Caco-2 (cell line): ENCODE measurements at regions not wholly inside any gene's neighbourhood (a gene's known extent, or its start where the extent isn't known, plus 50 kb on each side); places are given as distances from the start of the nearest gene placed in this dataset. TPM values are rescaled to one million over a fixed set of nuclear protein-coding genes. Genes with fewer than 3 reads are reported as not detected.

ENCODE experiments used
- BruUV-seq: library from RNA; stranded (reverse); fragments of 400-500 nt; replicated peaks from 2 replicates; lab custom pipeline; 2021; lab: Mats Ljungman, UMichigan
- CTCF ChIA-PET: fragments of 300-600 bp; sonication (Branson Sonifier 250); formaldehyde crosslinking; loops from one replicate; lab custom pipeline; 2022; ENCODE audit warnings: antibody characterized with exemption; lab: Charles Lee
- POLR2A ChIA-PET: fragments of 300-600 bp; sonication (Branson Sonifier 250); formaldehyde crosslinking; loops from one replicate; lab custom pipeline; 2022; ENCODE audit warnings: antibody characterized with exemption; lab: Charles Lee
- DNase-seq, 2 experiments: peaks; one replicate each; pipeline versions ENCODE4 v3.0.0 to v3.0.0-alpha.2; 2020 to 2022
- H3K27me3 ChIP-seq: replicated peaks from 2 replicates; pipeline ENCODE4 v1.6.0; 2011; ENCODE audit warnings: low read length; ENCODE audit not compliant: control insufficient read depth, insufficient read depth
- H3K36me3 ChIP-seq: 2 replicates; pipeline ENCODE4 v1.5.1; 2011; ENCODE audit warnings: low read length; ENCODE audit not compliant: control insufficient read depth, insufficient read depth
- H3K4me1 ChIP-seq: fragments of 250-450 bp; sonication (Bioruptor Pico); 2 replicates; pipeline ENCODE4 v1.5.1; 2020; ENCODE audit warnings: mild to moderate bottlenecking
- H3K4me3 ChIP-seq: 2 replicates; pipeline ENCODE4 v1.5.1; 2011; ENCODE audit warnings: low read depth, mild to moderate bottlenecking, control low read depth, low read length
- H3K9me3 ChIP-seq: fragments of 250-450 bp; sonication (Bioruptor Pico); 2 replicates; pipeline ENCODE4 v1.5.1; 2020; ENCODE audit warnings: mild to moderate bottlenecking, moderate library complexity
- H3K27ac Mint-ChIP-seq: one replicate; pipeline ENCODE4 v1.8.0; 2022; ENCODE audit warnings: mixed read lengths; ENCODE audit not compliant: unreplicated experiment
- H3K27me3 Mint-ChIP-seq: one replicate; pipeline ENCODE4 v1.8.0; 2022; ENCODE audit warnings: mixed read lengths; ENCODE audit not compliant: insufficient read depth, unreplicated experiment
- H3K36me3 Mint-ChIP-seq: one replicate; pipeline ENCODE4 v1.8.0; 2022; ENCODE audit warnings: mild to moderate bottlenecking, mixed read lengths; ENCODE audit not compliant: insufficient read depth, unreplicated experiment
- H3K4me1 Mint-ChIP-seq: one replicate; pipeline ENCODE4 v1.8.0; 2022; ENCODE audit warnings: low read depth, mixed read lengths; ENCODE audit not compliant: unreplicated experiment
- H3K4me3 Mint-ChIP-seq: one replicate; pipeline ENCODE4 v1.8.0; 2022; ENCODE audit warnings: mild to moderate bottlenecking, moderate library complexity, mixed read lengths; ENCODE audit not compliant: unreplicated experiment
- H3K9me3 Mint-ChIP-seq: one replicate; pipeline ENCODE4 v1.8.0; 2022; ENCODE audit warnings: mixed read lengths; ENCODE audit not compliant: unreplicated experiment
- CTCF ChIP-seq, 2 experiments: fragments of 200-600 bp in 1 of 2; IDR thresholded peaks; 1 replicate in 1 of 2; 2 replicates in 1 of 2; pipeline versions ENCODE4 v1.5.1 to v1.8.0; 2011 to 2022; ENCODE audit warnings: antibody characterized with exemption in 1 of 2, control low read depth in 1 of 2, inconsistent platforms in 1 of 2, low read depth in 1 of 2, low read length in 1 of 2, mild to moderate bottlenecking in 1 of 2, moderate library complexity in 1 of 2; ENCODE audit not compliant: insufficient read depth in 1 of 2, severe bottlenecking in 1 of 2, unreplicated experiment in 1 of 2
- intact Hi-C: fragments of 100-400 bp; cut with micrococcal nuclease; formaldehyde crosslinking; loops from one replicate; pipeline ENCODE4 v1.10.0; 2022; ENCODE audit not compliant: unreplicated experiment
- microRNA-seq: library from miRNA; unstranded; fragments of <30 nt; microRNA quantifications from one replicate; pipeline ENCODE4 v1.2.0, GENCODE V29; 2022

GRCh38 chr22:25510876-25511275 lies 53.6 kb upstream of the GRK3 start:
- no TSS peak for BruUV-seq
- intact Hi-C loops: no loop called here
- no peak overlapping the region for H3K4me3 ChIP-seq
- CTCF ChIA-PET: no interaction called here
- H3K9me3 Mint-ChIP-seq: no peaks in the 10 kb centered on the region
- no peaks in the 10 kb centered on the region for H3K4me1 ChIP-seq
- no peaks in the 10 kb centered on the region for H3K27me3 ChIP-seq
- no peak overlapping the region for H3K4me3 Mint-ChIP-seq
- no peaks in the 10 kb centered on the region for H3K36me3 Mint-ChIP-seq
- H3K4me1 Mint-ChIP-seq: no peaks in the 10 kb centered on the region
- POLR2A ChIA-PET: no interaction called here
- no peaks in the 10 kb centered on the region for H3K36me3 ChIP-seq
- no peaks in the 10 kb centered on the region for H3K27me3 Mint-ChIP-seq
- H3K9me3 ChIP-seq: no peaks in the 10 kb centered on the region
- TF ChIP-seq CTCF (IDR thresholded peaks at IDR 0.05; ENCODE audit: insufficient read depth in 1 of 2, low read depth in 1 of 2, low read length in 1 of 2, severe bottlenecking in 1 of 2, unreplicated experiment in 1 of 2): no peak
- H3K27ac Mint-ChIP-seq: no peak overlapping the region
- peak in 1 of 2 experiments; percentile 38 for DNase-seq

GRCh38 chr22:25511725-25512124 lies 52.8 kb upstream of the GRK3 start:
- Histone ChIP-seq H3K36me3 (no peaks in the 10 kb centered on the region), H3K9me3 (no peaks in the 10 kb centered on the region), H3K4me3 (no peak overlapping the region), H3K27me3 (no peaks in the 10 kb centered on the region), H3K4me1 (no peaks in the 10 kb centered on the region)
- intact Hi-C loops: no loop called here
- Mint-ChIP-seq H3K27ac (no peak overlapping the region), H3K36me3 (no peaks in the 10 kb centered on the region), H3K27me3 (no peaks in the 10 kb centered on the region), H3K4me3 (no peak overlapping the region), H3K4me1 (no peaks in the 10 kb centered on the region), H3K9me3 (no peaks in the 10 kb centered on the region)
- DNase-seq: no peak
- TF ChIP-seq CTCF (IDR thresholded peaks at IDR 0.05; ENCODE audit: insufficient read depth in 1 of 2, low read depth in 1 of 2, low read length in 1 of 2, severe bottlenecking in 1 of 2, unreplicated experiment in 1 of 2): no peak
- no TSS peak for BruUV-seq
- ChIA-PET CTCF (no interaction called here), POLR2A (no interaction called here)

GRCh38 chr22:25514436-25515180 lies 49.9 kb upstream of the GRK3 start:
- no peak for TF ChIP-seq CTCF (IDR thresholded peaks at IDR 0.05; ENCODE audit: insufficient read depth in 1 of 2, low read depth in 1 of 2, low read length in 1 of 2, severe bottlenecking in 1 of 2, unreplicated experiment in 1 of 2)
- Mint-ChIP-seq H3K27ac (no peak overlapping the region), H3K36me3 (no peaks in the 10 kb centered on the region), H3K4me1 (no peaks in the 10 kb centered on the region), H3K4me3 (no peak overlapping the region), H3K9me3 (no peaks in the 10 kb centered on the region), H3K27me3 (no peaks in the 10 kb centered on the region)
- no peak for DNase-seq
- Histone ChIP-seq H3K36me3 (no peaks in the 10 kb centered on the region), H3K27me3 (no peaks in the 10 kb centered on the region), H3K9me3 (no peaks in the 10 kb centered on the region), H3K4me1 (no peaks in the 10 kb centered on the region), H3K4me3 (no peak overlapping the region)
- BruUV-seq: no TSS peak
- ChIA-PET CTCF (no interaction called here), POLR2A (no interaction called here)
- intact Hi-C loops: no loop called here

Small RNAs in the stretch of these regions (microRNA-seq; reads per million reads assigned to microRNA genes)
- not detected for gene MIR6817
